ENCODE measurements at regions not wholly inside any gene's neighbourhood (a gene's known extent, or its start where the extent isn't known, plus 50 kb on each side); places are given as distances from the start of the nearest gene placed in this dataset.

- Mint-ChIP-seq H3K4me3 (no peak overlapping the region), H3K4me1 (ENCODE audit: low read depth) (no peaks in the 10 kb centered on the region), H3K27me3 (ENCODE audit: low read depth) (no peaks in the 10 kb centered on the region), H3K27ac (no peak overlapping the region), H3K36me3 (ENCODE audit: low read depth) (no peaks in the 10 kb centered on the region), H3K9me3 (no peaks in the 10 kb centered on the region)
- DNase-seq (ENCODE audit: low spot score), result no peak
Observed at GRCh38 chr18:78861116-78861515, 118.5 kb upstream of the SALL3 start.

DNA sequence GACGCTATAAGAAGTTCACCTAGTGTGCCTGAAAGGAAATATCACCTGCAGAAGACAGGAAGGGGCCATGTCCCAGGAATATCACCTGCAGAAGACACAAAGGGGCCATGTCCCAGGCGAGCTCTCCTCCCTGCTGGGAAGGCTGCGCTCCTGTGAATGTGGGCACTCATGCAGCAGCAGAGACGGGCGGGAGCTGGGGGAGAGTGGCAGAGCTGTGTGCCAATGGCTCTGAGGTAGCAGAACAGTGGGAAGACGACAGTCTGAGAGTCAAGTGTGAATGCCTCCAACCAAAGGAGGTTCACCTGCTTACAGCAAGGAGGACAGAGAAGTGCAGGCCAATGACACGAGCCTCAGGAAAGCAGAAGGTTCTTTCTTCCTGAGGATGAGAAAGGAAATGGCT lies 117.9 kb upstream of the SALL3 start:
- Mint-ChIP-seq H3K27me3 (ENCODE audit: low read depth) (no peaks in the 10 kb centered on the region), H3K9me3 (no peaks in the 10 kb centered on the region), H3K4me1 (ENCODE audit: low read depth) (no peaks in the 10 kb centered on the region), H3K36me3 (ENCODE audit: low read depth) (no peaks in the 10 kb centered on the region), H3K4me3 (no peak overlapping the region), H3K27ac (no peak overlapping the region)
- DNase-seq (ENCODE audit: low spot score), result no peak

DNA sequence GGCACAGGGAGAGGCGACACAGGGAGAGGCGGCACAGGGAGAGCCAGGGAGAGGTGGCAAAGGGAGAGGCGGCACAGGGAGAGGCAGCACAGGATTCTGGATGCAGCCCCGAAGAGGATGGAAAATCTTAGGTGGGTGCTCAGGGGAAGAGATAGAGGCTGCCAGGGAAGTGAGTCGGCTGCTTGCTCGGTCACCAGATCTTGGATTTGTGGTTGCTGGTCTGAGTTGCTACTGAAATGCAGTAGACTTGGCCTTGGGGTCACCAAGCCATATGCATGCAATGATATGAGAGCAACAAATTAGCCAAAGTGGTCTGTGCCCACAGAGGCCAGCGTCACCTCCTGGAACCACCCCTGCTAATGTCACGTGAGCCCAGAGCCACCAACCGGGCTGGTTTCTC lies 117.2 kb upstream of the SALL3 start:
- Mint-ChIP-seq H3K27me3 (ENCODE audit: low read depth) (no peaks in the 10 kb centered on the region), H3K4me1 (ENCODE audit: low read depth) (no peaks in the 10 kb centered on the region), H3K9me3 (no peaks in the 10 kb centered on the region), H3K36me3 (ENCODE audit: low read depth) (no peaks in the 10 kb centered on the region), H3K27ac (no peak overlapping the region), H3K4me3 (no peak overlapping the region)
- no peak for DNase-seq (ENCODE audit: low spot score)

DNA sequence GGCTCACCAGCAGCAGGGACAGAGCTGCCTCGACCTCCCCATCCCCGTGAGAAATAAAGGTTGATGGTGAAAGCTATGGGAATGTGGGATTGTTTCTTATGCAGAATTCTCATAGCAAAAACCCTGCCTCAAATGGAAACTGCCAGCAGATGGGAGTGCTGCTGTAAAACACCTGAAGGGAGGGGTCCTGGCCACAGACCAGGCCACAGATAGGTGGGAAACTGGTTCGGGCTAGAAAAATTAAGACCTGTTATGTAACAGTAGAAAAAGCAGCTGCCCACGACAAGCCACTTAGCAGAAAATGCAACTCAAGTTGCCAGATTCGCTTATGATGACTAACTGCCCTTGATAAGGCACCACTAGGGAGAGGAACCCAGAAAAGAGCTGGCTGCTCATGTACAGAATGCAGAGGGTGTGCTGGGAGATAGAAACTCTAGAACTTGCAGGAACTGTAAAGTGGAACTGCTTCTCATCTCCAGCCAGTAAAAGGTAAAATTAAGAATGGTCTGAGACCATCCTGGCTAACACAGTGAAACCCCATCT lies 114.5 kb upstream of the SALL3 start:
- DNase-seq (ENCODE audit: low spot score), result no peak
- H3K4me3 Mint-ChIP-seq, result no peak overlapping the region
- H3K9me3 Mint-ChIP-seq, result no peaks in the 10 kb centered on the region
- no peaks in the 10 kb centered on the region for H3K27me3 Mint-ChIP-seq (ENCODE audit: low read depth)
- H3K36me3 Mint-ChIP-seq (ENCODE audit: low read depth), result no peaks in the 10 kb centered on the region
- H3K4me1 Mint-ChIP-seq (ENCODE audit: low read depth), result no peaks in the 10 kb centered on the region
- H3K27ac Mint-ChIP-seq, result no peak overlapping the region

- H3K36me3 Mint-ChIP-seq (ENCODE audit: low read depth), result no peaks in the 10 kb centered on the region
- H3K4me3 Mint-ChIP-seq, result no peak overlapping the region
- H3K9me3 Mint-ChIP-seq, result no peaks in the 10 kb centered on the region
- DNase-seq (ENCODE audit: low spot score), result no peak
- H3K27ac Mint-ChIP-seq, result no peak overlapping the region
- no peaks in the 10 kb centered on the region for H3K27me3 Mint-ChIP-seq (ENCODE audit: low read depth)
- no peaks in the 10 kb centered on the region for H3K4me1 Mint-ChIP-seq (ENCODE audit: low read depth)
Observed at GRCh38 chr18:78865771-78866310, 113.8 kb upstream of the SALL3 start.

DNA sequence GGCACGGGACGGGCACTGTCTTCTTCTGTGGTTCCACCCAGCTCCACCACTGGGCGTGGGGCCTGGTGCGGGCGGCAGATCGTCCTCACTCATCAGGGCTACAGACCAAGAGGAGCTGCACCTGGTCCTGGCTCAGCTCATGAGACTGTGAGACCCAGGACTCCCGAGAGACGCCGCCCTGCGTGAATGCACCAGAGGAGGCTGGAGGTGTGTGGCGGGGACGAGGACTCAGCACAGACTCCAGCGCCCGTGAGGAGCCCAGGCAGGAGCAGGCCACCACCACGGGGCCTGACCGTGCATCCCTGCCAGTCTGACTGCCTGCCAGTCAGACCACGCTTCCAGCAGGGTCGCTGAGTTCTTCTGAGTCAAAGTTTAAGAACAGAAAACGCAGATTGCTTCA lies 112.5 kb upstream of the SALL3 start:
- H3K36me3 Mint-ChIP-seq (ENCODE audit: low read depth), result no peaks in the 10 kb centered on the region
- H3K4me1 Mint-ChIP-seq (ENCODE audit: low read depth), result no peaks in the 10 kb centered on the region
- no peaks in the 10 kb centered on the region for H3K9me3 Mint-ChIP-seq
- no peaks in the 10 kb centered on the region for H3K27me3 Mint-ChIP-seq (ENCODE audit: low read depth)
- no peak for DNase-seq (ENCODE audit: low spot score)
- H3K4me3 Mint-ChIP-seq, result no peak overlapping the region
- no peak overlapping the region for H3K27ac Mint-ChIP-seq

DNA sequence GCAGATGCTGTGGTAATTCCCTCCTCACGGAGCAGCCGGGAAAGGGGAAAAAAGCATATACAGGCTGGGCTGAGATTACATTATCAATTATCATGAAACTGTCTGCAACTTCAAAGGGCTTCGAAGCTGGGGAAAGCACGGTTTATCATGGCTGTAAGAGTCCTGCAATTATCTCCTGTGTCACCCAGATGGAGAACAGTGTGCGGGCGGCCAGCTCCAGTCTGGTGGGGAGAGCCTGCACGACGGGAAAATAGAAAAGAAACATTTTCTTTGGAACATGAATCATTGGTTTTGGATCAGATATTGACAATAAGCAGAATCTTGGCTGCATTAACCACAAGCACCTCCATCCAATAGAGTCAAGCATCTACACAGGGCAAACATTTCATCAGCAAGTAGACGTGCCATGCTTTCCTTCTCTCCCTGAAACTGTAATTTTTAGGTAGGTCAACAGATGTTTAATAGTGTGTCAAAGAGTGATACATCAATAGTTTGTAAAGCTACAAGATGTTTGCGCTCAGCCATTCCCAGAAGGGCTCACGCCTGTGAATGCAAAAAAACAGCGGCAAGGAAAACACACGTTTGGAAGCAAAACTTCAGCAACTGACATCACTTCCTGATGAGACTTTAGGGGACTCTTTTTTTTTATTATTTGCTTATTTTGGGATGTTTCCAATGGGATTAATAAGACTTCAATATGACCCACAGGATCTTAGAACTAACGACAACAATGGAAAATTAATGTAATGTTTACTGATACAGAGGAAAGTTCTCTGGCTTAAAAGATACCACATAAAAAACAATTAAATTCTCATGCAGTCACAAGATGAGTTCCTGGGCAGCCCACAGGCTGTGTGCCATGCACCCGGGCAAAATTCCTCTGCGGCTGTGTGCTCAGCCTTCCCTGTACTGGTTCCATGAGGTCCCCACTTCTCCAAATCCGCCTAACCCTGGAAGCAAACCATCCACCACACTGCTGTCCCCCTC lies 111.0 kb upstream of the SALL3 start:
- H3K4me1 Mint-ChIP-seq (ENCODE audit: low read depth), result no peaks in the 10 kb centered on the region
- DNase-seq (ENCODE audit: low spot score), result no peak
- H3K4me3 Mint-ChIP-seq, result no peak overlapping the region
- H3K9me3 Mint-ChIP-seq, result no peaks in the 10 kb centered on the region
- no peaks in the 10 kb centered on the region for H3K27me3 Mint-ChIP-seq (ENCODE audit: low read depth)
- no peak overlapping the region for H3K27ac Mint-ChIP-seq
- H3K36me3 Mint-ChIP-seq (ENCODE audit: low read depth), result no peaks in the 10 kb centered on the region

- no peak overlapping the region for H3K27ac Mint-ChIP-seq
- no peaks in the 10 kb centered on the region for H3K36me3 Mint-ChIP-seq (ENCODE audit: low read depth)
- no peak overlapping the region for H3K4me3 Mint-ChIP-seq
- DNase-seq (ENCODE audit: low spot score), result no peak
- no peaks in the 10 kb centered on the region for H3K4me1 Mint-ChIP-seq (ENCODE audit: low read depth)
- H3K27me3 Mint-ChIP-seq (ENCODE audit: low read depth), result no peaks in the 10 kb centered on the region
- no peaks in the 10 kb centered on the region for H3K9me3 Mint-ChIP-seq
Observed at GRCh38 chr18:78871618-78872017, 108.0 kb upstream of the SALL3 start.

DNA sequence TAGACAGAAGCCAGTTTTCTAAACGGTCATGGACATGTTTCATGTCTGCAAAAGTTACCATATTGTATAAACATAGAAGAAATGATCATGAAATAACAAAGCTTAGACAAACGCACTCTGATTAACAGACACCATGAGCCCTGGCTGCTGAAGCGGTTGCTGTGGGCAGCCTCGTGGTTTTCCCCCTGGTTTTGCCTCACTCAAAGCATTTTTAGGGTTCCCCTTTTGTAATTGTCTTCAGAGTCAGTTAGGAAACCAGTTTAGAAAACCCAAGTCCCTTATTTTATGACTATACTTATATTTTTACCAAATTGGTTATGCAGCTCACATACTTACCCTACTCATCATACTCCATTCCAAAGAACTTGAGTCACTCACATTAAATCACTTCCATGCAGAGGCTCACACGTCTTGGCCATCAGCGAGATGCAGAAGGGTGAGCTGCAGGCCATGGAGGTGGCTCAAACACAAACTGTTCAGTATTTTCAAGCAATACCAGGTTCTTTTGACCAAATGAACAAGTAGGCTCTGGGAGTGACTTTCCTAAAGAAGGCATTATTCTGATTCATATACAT lies 105.6 kb upstream of the SALL3 start:
- Mint-ChIP-seq H3K4me1 (ENCODE audit: low read depth) (no peaks in the 10 kb centered on the region), H3K27me3 (ENCODE audit: low read depth) (no peaks in the 10 kb centered on the region), H3K27ac (no peak overlapping the region), H3K9me3 (no peaks in the 10 kb centered on the region), H3K4me3 (no peak overlapping the region), H3K36me3 (ENCODE audit: low read depth) (no peaks in the 10 kb centered on the region)
- DNase-seq (ENCODE audit: low spot score), result no peak

- H3K4me1 Mint-ChIP-seq (ENCODE audit: low read depth), result no peaks in the 10 kb centered on the region
- peak; percentile 10 for DNase-seq (ENCODE audit: low spot score)
- no peak overlapping the region for H3K4me3 Mint-ChIP-seq
- no peaks in the 10 kb centered on the region for H3K27me3 Mint-ChIP-seq (ENCODE audit: low read depth)
- H3K36me3 Mint-ChIP-seq (ENCODE audit: low read depth), result no peaks in the 10 kb centered on the region
- H3K9me3 Mint-ChIP-seq, result no peaks in the 10 kb centered on the region
- no peak overlapping the region for H3K27ac Mint-ChIP-seq
Observed at GRCh38 chr18:78875016-78875777, 104.4 kb upstream of the SALL3 start.

- Mint-ChIP-seq H3K36me3 (ENCODE audit: low read depth) (no peaks in the 10 kb centered on the region), H3K9me3 (no peaks in the 10 kb centered on the region), H3K27me3 (ENCODE audit: low read depth) (no peaks in the 10 kb centered on the region), H3K4me1 (ENCODE audit: low read depth) (no peaks in the 10 kb centered on the region), H3K27ac (no peak overlapping the region), H3K4me3 (no peak overlapping the region)
- DNase-seq (ENCODE audit: low spot score), result no peak
Observed at GRCh38 chr18:78875778-78876650, 103.6 kb upstream of the SALL3 start.

DNA sequence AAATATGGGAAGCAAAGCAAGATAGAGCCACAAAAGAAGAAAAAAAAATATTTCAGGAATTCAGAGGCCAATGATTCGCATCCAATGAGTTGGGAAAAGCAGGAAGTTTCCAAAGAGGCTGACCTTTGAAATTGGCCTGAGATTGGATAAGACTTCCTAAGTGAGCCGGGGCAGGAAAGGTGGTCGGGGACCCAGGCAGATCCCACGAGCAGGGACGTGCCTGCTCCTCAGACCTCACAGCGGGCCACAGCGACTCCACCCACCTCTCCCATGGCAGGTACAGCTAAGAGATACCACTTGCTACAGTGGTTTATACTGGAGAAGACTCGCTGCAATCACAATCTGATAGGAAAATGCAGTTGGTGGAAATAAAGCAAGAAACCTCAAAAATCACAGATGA lies 102.8 kb upstream of the SALL3 start:
- no peak overlapping the region for H3K4me3 Mint-ChIP-seq
- no peaks in the 10 kb centered on the region for H3K9me3 Mint-ChIP-seq
- H3K4me1 Mint-ChIP-seq (ENCODE audit: low read depth), result no peaks in the 10 kb centered on the region
- no peaks in the 10 kb centered on the region for H3K27me3 Mint-ChIP-seq (ENCODE audit: low read depth)
- H3K27ac Mint-ChIP-seq, result no peak overlapping the region
- no peaks in the 10 kb centered on the region for H3K36me3 Mint-ChIP-seq (ENCODE audit: low read depth)
- no peak for DNase-seq (ENCODE audit: low spot score)

GRCh38 chr18:78878335-78878734 lies 101.3 kb upstream of the SALL3 start:
- H3K9me3 Mint-ChIP-seq, result no peaks in the 10 kb centered on the region
- no peak for DNase-seq (ENCODE audit: low spot score)
- no peak overlapping the region for H3K4me3 Mint-ChIP-seq
- no peaks in the 10 kb centered on the region for H3K4me1 Mint-ChIP-seq (ENCODE audit: low read depth)
- H3K27ac Mint-ChIP-seq, result no peak overlapping the region
- no peaks in the 10 kb centered on the region for H3K27me3 Mint-ChIP-seq (ENCODE audit: low read depth)
- H3K36me3 Mint-ChIP-seq (ENCODE audit: low read depth), result no peaks in the 10 kb centered on the region
